Thymus (tissue), 11 donors: ENCODE measurements at regions not wholly inside any gene's neighbourhood (a gene's known extent, or its start where the extent isn't known, plus 50 kb on each side); places are given as distances from the start of the nearest gene placed in this dataset.

Experiments used
- DNase-seq, 9 donors: peaks; one replicate each; pipeline ENCODE4 v3.0.0-alpha.2; 2013; ENCODE audit warnings: low spot score in 9 of 9, low read depth in 6 of 9, missing footprints in 1 of 9
- H3K27ac ChIP-seq, 2 donors: one replicate each; pipeline ENCODE4 v1.5.1; 2013; ENCODE audit warnings: control low read depth in 1 of 2, low read depth in 1 of 2, low read length in 1 of 2, mild to moderate bottlenecking in 1 of 2, moderate library complexity in 1 of 2
- H3K27me3 ChIP-seq, 2 donors: one replicate each; pipeline ENCODE4 v1.5.1; 2013; ENCODE audit warnings: low read length in 1 of 2; ENCODE audit not compliant: control insufficient read depth in 2 of 2, insufficient read depth in 1 of 2
- H3K36me3 ChIP-seq, 2 donors: one replicate each; pipeline ENCODE4 v1.5.1; 2013; ENCODE audit warnings: low read length in 1 of 2, mild to moderate bottlenecking in 1 of 2, moderate library complexity in 1 of 2; ENCODE audit not compliant: control insufficient read depth in 2 of 2, insufficient read depth in 2 of 2
- H3K4me1 ChIP-seq, 2 donors: one replicate each; pipeline ENCODE4 v1.5.1; 2013; ENCODE audit warnings: low read length in 2 of 2; ENCODE audit not compliant: control insufficient read depth in 2 of 2, insufficient read depth in 2 of 2
- H3K4me3 ChIP-seq, 2 donors: one replicate each; pipeline ENCODE4 v1.5.1; 2013; ENCODE audit warnings: low read length in 2 of 2, control low read depth in 1 of 2, mild to moderate bottlenecking in 1 of 2
- H3K9me3 ChIP-seq, 2 donors: one replicate each; pipeline ENCODE4 v1.5.1; 2013; ENCODE audit warnings: low read length in 1 of 2, mild to moderate bottlenecking in 1 of 2; ENCODE audit not compliant: control insufficient read depth in 2 of 2, insufficient read depth in 1 of 2
- WGBS: extraction: QIAGEN DNeasy Blood & Tissue Kit; methylation state at CpG from one replicate; pipeline ENCODE4 v1.1.7; 2013; 5-methylcytosine and 5-hydroxymethylcytosine counted together
- donor health status: healthy.

DNA sequence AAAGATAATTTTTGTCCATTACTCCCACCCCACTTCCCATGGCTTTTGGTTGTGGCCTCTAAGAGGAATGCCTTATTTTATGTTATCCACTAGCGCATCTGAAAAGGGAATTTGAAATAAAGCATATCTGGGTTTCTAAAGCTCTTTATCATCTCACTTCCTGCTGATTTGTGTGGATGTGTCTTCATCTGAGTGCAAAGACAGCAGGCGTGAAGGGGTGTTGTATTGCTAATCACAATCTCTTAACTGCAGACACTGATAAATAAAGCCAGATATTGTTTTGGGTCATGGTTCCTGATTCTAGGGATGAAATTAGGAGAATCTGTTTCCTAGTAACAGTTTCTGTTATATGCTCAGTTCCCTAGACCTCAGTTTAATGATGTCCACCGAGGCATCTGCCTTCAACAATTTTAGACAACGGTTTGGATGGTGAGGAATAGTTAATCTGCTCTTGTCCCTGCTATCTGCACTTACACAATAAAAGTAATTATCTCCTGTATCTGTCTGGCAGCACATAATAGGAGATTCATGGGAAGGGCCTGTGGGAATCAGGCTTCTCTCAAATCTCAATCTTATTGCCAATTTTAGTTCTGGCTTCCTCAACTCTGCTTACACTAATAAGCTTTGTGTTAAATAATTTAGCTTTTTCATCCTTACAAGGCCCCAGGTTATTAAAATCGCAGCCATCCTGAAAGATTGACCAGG is 517.9 kb upstream of the ATXN8OS start:
- DNase-seq = no peak
- Histone ChIP-seq H3K9me3 (no peaks in the 10 kb centered on the region), H3K27me3 (no peaks in the 10 kb centered on the region), H3K27ac (no peak overlapping the region), H3K36me3 (no peaks in the 10 kb centered on the region), H3K4me1 (no peaks in the 10 kb centered on the region), H3K4me3 (no peak overlapping the region)
- WGBS = 91% methylated on average over 5 of the region's 5 CpGs

DNA sequence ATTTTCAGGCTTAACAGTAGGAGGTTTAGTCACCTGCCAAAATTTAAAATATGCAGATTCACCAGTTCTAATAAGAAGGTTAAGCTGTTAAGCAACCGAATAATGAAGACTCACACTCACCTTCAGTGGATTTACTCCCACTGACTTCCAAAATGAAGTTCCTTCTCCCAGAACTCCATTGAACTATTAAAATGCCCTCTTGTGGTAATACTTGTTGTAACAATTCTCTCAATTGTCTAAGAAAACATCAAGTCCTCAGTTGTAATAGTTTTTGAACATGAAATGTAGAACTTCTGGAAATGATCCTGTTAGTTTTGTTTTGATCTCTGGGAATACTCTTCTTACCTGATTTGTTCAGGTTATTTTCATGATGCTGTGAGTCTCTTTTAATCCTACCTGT is 522.0 kb upstream of the ATXN8OS start:
- WGBS = 93% methylated on average over 1 of the region's 1 CpG
- H3K9me3 ChIP-seq = no peaks in the 10 kb centered on the region
- no peak for DNase-seq
- no peaks in the 10 kb centered on the region for H3K36me3 ChIP-seq
- H3K4me3 ChIP-seq = no peak overlapping the region
- H3K27ac ChIP-seq = no peak overlapping the region
- no peaks in the 10 kb centered on the region for H3K27me3 ChIP-seq
- no peaks in the 10 kb centered on the region for H3K4me1 ChIP-seq

DNA sequence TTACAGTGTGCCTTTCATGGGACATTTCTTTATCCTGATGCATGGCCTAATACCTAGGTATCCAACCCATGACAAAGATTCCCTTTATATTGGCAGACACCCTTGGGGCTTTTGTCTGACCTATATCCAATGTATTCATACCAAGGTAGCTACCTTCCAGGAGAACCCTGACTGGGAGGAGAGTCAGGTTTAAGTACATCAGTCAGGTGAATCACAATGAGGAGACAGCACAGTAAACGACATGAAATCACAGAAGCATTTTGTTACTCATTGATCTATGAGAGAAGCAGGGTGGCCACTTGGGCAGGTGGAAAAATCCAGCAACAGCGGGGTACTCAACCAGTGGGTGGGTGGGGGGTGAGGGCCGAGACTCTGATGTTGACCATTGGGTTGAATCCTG is 527.4 kb upstream of the ATXN8OS start:
- Histone ChIP-seq H3K27ac (no peak overlapping the region), H3K27me3 (no peaks in the 10 kb centered on the region), H3K9me3 (no peaks in the 10 kb centered on the region), H3K4me1 (no peaks in the 10 kb centered on the region), H3K36me3 (no peaks in the 10 kb centered on the region), H3K4me3 (no peak overlapping the region)
- 90% methylated on average over 3 of the region's 3 CpGs for WGBS
- no peak for DNase-seq

DNA sequence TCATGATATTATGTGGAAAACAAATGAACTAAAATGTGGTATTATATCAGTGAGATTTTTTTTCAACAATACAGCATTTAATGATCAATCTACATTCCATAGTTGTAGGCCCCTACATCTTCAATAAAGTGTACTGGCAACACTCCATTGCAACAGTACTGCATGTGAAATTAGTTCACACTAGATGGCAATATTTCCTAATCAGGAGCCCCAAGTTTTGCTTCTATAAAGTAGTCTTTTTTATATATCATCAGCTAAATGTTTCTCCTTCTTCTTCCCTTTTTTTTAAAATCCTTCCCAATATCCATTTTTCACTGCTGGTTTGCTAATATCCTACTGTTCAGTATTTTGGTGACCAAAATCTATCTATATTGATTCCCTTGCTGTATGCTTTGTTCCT is 528.3 kb upstream of the ATXN8OS start:
- no peak for DNase-seq
- H3K36me3 ChIP-seq = no peaks in the 10 kb centered on the region
- no peaks in the 10 kb centered on the region for H3K9me3 ChIP-seq
- no peak overlapping the region for H3K4me3 ChIP-seq
- no peak overlapping the region for H3K27ac ChIP-seq
- H3K27me3 ChIP-seq = no peaks in the 10 kb centered on the region
- no peaks in the 10 kb centered on the region for H3K4me1 ChIP-seq

DNA sequence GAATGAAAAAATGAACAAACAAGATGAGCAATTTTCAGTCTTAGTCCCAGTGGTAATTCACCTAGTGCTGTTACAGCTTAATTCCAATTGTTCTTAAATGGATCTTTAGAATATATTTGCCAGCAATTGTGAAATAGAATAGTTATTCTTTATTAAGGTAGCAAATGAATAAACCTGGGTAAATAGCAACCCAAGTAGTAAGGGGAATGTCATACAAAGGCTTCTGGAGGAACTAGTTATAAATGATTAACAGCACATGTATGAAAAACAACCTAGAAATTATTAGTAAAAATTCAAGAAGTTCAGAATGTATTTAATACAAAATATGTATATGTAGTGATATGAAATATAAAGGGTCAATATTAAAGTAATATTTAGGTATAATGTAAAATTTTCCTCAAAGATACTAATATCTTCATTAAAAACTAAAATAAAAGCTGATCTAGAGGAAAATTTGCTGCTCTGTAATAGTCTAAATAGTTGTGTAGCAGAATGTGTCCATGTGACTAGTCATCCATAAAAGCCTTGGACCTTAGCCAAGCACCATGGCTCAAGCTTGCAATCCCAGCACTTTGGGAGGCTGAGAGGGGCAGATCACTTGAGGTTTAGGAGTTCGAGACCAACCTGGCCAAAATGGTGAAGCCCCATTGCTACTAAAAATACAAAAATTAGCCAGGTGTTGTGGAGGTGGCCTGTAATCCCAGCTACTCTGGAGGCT is 535.9 kb upstream of the ATXN8OS start:
- no peaks in the 10 kb centered on the region for H3K9me3 ChIP-seq
- H3K27ac ChIP-seq = no peak overlapping the region
- H3K27me3 ChIP-seq = no peaks in the 10 kb centered on the region
- 90% methylated on average over 1 of the region's 1 CpG for WGBS
- H3K36me3 ChIP-seq = no peaks in the 10 kb centered on the region
- no peak overlapping the region for H3K4me3 ChIP-seq
- H3K4me1 ChIP-seq = no peaks in the 10 kb centered on the region
- DNase-seq = no peak

DNA sequence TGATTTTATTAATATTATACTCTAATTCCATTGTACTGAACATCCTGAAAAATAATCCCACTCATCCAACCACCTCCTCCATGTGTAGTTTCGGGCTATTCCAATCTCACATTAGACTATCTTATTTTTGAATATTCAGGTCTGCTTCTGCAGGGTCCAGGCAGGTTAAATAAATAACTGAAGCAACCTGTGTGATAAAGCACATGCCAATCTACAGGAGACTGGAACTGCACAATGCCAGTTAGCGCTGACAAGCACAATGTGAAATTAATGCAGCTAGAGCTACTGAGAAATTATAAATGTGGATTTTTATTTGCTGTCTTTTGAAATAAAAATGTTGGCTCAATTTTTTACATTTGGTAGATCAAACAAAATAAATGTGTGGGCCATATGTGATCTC is 540.1 kb upstream of the ATXN8OS start:
- Histone ChIP-seq H3K36me3 (no peaks in the 10 kb centered on the region), H3K9me3 (no peaks in the 10 kb centered on the region), H3K27me3 (no peaks in the 10 kb centered on the region), H3K4me3 (no peak overlapping the region), H3K27ac (no peak overlapping the region), H3K4me1 (no peaks in the 10 kb centered on the region)
- no peak for DNase-seq
- 97% methylated on average over 2 of the region's 2 CpGs for WGBS

DNA sequence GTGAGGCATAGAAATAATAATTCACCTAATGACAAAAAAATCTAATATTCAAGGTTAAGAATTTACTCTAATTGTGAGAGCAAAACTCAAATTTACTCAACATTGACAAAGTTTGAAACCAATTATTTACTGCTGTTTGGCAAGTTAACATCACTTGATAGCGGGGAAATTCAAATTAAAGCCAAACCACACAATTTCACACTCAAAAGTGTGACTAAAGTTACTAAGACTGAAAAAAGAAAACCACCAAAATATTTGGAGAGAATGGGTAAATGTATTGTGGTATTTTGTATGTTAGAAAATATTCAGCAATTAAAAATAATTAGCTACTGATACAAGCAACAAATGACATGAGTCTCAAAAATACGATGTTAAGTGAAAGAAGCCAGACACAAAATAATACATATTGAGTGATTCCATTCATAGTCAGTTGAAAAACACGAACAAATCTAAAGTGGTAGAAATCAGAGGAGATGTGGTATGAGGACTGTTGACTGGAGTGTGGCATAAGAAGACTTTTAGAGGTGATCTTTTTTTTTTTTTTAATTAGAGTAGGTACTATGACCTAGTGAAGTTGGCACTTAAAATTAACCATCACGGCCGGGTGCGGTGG is 541.4 kb upstream of the ATXN8OS start:
- Histone ChIP-seq H3K27ac (no peak overlapping the region), H3K36me3 (no peaks in the 10 kb centered on the region)
- WGBS = 93% methylated on average over 6 of the region's 6 CpGs

DNA sequence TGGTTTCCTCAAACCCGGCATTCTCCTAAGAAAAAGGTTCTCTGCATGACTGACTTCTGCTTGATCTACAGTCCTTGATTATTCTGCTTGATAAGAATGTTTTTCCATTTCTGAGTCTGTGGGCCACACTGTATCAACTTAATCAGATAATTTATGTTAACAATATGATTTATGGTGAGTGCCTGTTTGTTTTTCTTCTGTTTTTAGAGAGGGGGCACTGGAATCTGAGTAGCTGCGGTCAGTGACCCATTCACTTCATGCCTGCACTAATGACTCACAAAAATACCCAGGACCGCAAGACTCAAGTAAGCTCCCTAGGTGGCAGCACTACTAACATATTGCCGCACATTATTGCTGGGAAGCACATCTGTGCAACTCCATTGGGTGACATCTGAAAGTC is 542.3 kb upstream of the ATXN8OS start:
- no peak overlapping the region for H3K27ac ChIP-seq
- no peak overlapping the region for H3K4me3 ChIP-seq
- H3K27me3 ChIP-seq = no peaks in the 10 kb centered on the region
- H3K4me1 ChIP-seq = no peaks in the 10 kb centered on the region
- DNase-seq = no peak
- no peaks in the 10 kb centered on the region for H3K9me3 ChIP-seq
- 93% methylated on average over 4 of the region's 4 CpGs for WGBS
- no peaks in the 10 kb centered on the region for H3K36me3 ChIP-seq

More for the DNA sequence above, 541.4 kb upstream of the ATXN8OS start:
- DNase-seq = no peak
- Histone ChIP-seq H3K27me3 (no peaks in the 10 kb centered on the region), H3K4me1 (no peaks in the 10 kb centered on the region), H3K4me3 (no peak overlapping the region), H3K9me3 (no peaks in the 10 kb centered on the region)

DNA sequence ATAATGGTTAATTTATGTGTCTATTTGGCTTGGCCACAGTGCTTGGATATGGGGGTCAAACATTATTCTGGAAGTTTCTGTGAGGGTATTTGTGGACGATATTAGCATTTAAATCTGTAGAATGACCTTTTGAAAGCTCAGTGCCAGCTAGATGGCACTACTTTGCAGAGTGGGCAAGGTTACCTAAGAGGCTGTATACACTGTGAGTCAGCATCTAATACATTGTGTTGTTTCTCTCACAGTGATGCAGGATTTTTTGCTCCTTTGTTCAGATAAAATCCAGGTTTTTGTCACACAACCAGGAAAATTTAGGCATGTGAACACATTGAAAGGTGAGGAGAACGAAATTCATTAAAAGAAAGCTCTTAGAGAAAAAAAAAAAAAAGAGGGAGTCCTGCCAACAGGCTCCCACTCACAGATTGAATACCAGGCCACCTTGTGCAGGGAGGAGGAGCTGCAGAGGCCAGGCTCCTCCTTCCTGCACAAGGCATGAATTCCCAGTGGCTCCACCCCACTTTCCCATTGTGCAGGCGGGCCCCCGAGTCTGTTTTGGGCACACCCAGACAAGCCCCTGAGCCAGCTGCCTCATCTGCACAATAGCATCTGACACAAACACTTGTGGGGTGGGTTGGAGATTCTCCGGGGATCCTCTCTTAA is 551.0 kb upstream of the ATXN8OS start:
- no peak for DNase-seq
- no peaks in the 10 kb centered on the region for H3K36me3 ChIP-seq
- no peaks in the 10 kb centered on the region for H3K27me3 ChIP-seq
- H3K4me1 ChIP-seq = no peaks in the 10 kb centered on the region
- no peak overlapping the region for H3K4me3 ChIP-seq
- WGBS = 89% methylated on average over 5 of the region's 5 CpGs
- H3K27ac ChIP-seq = no peak overlapping the region
- no peaks in the 10 kb centered on the region for H3K9me3 ChIP-seq
